Mammary epithelial cell (primary cell): ENCODE measurements at regions not wholly inside any gene's neighbourhood (a gene's known extent, or its start where the extent isn't known, plus 50 kb on each side); places are given as distances from the start of the nearest gene placed in this dataset.

ENCODE experiments used
- EZH2 ChIP-seq: IDR thresholded peaks from 2 replicates; pipeline ENCODE4 v1.6.1; 2012; ENCODE audit warnings: low read length, inconsistent platforms, borderline replicate concordance
- TF ChIP-seq, protein P1 (sequence below), 2 donors: IDR thresholded peaks in 1 of 2; conservative IDR thresholded peaks in 1 of 2; 2 replicates each; pipeline ENCODE4 v1.5.1; 2011 to 2012; ENCODE audit warnings: inconsistent platforms in 2 of 2, low read length in 2 of 2, mild to moderate bottlenecking in 2 of 2, control low read depth in 1 of 2, low read depth in 1 of 2; ENCODE audit not compliant: insufficient read depth in 1 of 2; ENCODE audit errors: extremely low read depth in 1 of 2

- TF ChIP-seq, protein P1, sequence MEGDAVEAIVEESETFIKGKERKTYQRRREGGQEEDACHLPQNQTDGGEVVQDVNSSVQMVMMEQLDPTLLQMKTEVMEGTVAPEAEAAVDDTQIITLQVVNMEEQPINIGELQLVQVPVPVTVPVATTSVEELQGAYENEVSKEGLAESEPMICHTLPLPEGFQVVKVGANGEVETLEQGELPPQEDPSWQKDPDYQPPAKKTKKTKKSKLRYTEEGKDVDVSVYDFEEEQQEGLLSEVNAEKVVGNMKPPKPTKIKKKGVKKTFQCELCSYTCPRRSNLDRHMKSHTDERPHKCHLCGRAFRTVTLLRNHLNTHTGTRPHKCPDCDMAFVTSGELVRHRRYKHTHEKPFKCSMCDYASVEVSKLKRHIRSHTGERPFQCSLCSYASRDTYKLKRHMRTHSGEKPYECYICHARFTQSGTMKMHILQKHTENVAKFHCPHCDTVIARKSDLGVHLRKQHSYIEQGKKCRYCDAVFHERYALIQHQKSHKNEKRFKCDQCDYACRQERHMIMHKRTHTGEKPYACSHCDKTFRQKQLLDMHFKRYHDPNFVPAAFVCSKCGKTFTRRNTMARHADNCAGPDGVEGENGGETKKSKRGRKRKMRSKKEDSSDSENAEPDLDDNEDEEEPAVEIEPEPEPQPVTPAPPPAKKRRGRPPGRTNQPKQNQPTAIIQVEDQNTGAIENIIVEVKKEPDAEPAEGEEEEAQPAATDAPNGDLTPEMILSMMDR (conservative IDR thresholded peaks at IDR 0.05 in 1 of 2, IDR thresholded peaks at IDR 0.05 in 1 of 2; ENCODE audit: extremely low read depth in 1 of 2, insufficient read depth in 1 of 2, low read depth in 1 of 2, low read length in 2 of 2), result no peak
- no peak for TF ChIP-seq EZH2
Observed at GRCh38 chr3:159346271-159346903, 544.5 kb downstream of the MFSD1 start.
